Peyer's patch (tissue), 4 donors: ENCODE measurements at regions not wholly inside any gene's neighbourhood (a gene's known extent, or its start where the extent isn't known, plus 50 kb on each side); places are given as distances from the start of the nearest gene placed in this dataset.

ENCODE experiments used
- DNase-seq, 3 donors: peaks; one replicate each; pipeline ENCODE4 v3.0.0-alpha.2; 2017 to 2019
- H3K27ac ChIP-seq, 4 donors: fragments of 200-600 bp; sonication (generic); one replicate each; pipeline ENCODE4 v1.5.1; 2016 to 2019
- H3K27me3 ChIP-seq, 2 donors: fragments of 200-600 bp; sonication (generic); one replicate each; pipeline ENCODE4 v1.5.1; 2019
- H3K36me3 ChIP-seq, 3 donors: fragments of 200-600 bp; sonication (generic); one replicate each; pipeline ENCODE4 v1.5.1; 2016 to 2019
- H3K4me1 ChIP-seq, 4 donors: fragments of 200-600 bp; sonication (generic); one replicate each; pipeline ENCODE4 v1.5.1; 2016 to 2019
- H3K4me3 ChIP-seq, 4 donors: fragments of 200-600 bp; sonication (generic); 1 replicate in 3 of 4; 2 replicates in 1 of 4; pipeline ENCODE4 v1.5.1; 2016 to 2019; ENCODE audit warnings: mild to moderate bottlenecking in 1 of 4
- H3K9me3 ChIP-seq, 4 donors: fragments of 200-600 bp; sonication (generic); one replicate each; pipeline ENCODE4 v1.5.1; 2016 to 2019; ENCODE audit warnings: mild to moderate bottlenecking in 1 of 4
- POLR2A ChIP-seq, 2 donors: fragments of 450-650 bp; IDR thresholded peaks; one replicate each; pipeline ENCODE4 v1.5.1; 2017; ENCODE audit warnings: antibody characterized with exemption in 2 of 2, mild to moderate bottlenecking in 2 of 2, moderate library complexity in 2 of 2
- TF ChIP-seq, protein P1 (sequence below), 6 experiments: fragments of 450-650 bp in 4 of 6; fragments of 200-600 bp in 2 of 6; sonication (generic) in 1 of 6; IDR thresholded peaks; one replicate each; pipeline ENCODE4 v1.5.1; 2017 to 2019; ENCODE audit warnings: antibody characterized with exemption in 6 of 6, mild to moderate bottlenecking in 3 of 6, moderate library complexity in 1 of 6

DNA sequence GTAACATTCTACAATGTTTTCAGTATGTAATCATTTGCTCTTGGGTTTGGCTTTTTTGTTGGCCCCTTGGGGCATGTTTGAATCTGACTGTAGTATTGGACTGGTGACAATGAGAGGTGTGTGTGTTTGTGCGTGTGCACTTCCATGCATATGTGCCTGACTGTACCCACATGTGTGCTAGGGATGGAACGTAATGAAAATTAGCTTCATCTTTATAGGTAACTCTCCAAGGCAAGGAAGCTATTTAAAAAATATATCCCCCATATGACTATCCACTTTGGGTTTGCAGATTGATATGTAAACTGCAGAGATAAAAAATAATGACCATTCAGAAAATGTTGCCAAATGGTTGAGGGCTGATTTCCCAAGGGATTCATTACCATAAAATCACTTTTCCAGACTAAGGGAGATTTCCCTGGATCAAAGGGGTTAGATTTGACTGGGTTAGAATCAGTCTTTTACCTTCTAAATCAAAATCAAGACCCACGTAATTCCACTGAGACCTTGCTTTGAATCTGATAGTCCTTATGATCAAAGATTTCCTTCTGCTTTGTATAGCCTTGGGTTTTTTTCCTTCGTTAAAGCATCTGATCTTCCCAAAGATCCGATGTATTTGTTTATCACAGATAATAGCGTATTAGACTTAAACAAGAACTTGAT, 189.7 kb downstream of the CENPF start:
- Histone ChIP-seq H3K36me3 (no peaks in the 10 kb centered on the region), H3K27me3 (no peaks in the 10 kb centered on the region), H3K27ac (no peak overlapping the region), H3K4me3 (no peak overlapping the region), H3K4me1 (no peaks in the 10 kb centered on the region), H3K9me3 (no peaks in the 10 kb centered on the region)
- TF ChIP-seq, protein P1, sequence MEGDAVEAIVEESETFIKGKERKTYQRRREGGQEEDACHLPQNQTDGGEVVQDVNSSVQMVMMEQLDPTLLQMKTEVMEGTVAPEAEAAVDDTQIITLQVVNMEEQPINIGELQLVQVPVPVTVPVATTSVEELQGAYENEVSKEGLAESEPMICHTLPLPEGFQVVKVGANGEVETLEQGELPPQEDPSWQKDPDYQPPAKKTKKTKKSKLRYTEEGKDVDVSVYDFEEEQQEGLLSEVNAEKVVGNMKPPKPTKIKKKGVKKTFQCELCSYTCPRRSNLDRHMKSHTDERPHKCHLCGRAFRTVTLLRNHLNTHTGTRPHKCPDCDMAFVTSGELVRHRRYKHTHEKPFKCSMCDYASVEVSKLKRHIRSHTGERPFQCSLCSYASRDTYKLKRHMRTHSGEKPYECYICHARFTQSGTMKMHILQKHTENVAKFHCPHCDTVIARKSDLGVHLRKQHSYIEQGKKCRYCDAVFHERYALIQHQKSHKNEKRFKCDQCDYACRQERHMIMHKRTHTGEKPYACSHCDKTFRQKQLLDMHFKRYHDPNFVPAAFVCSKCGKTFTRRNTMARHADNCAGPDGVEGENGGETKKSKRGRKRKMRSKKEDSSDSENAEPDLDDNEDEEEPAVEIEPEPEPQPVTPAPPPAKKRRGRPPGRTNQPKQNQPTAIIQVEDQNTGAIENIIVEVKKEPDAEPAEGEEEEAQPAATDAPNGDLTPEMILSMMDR (IDR thresholded peaks at IDR 0.05), result no peak
- no peak for TF ChIP-seq POLR2A (IDR thresholded peaks at IDR 0.05)
- no peak for DNase-seq

DNA sequence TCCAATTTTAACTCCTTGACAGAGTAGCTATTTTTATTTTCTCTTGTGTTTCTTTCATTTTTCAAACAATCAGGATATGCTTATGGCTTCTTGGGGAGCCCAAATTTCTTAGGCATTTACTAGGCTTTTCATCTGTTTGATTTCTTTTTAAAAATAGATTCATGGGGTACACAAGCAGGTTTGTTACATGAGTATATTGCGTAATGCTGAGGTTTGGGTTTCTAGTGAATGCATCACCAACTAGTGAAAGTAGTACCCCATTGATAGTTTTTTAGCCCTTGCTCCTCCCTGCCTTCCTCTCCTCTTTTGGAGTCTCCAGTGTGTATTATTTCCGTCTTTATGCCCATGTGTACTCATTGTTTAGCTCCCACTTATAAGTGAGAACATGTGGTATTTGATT, 190.7 kb downstream of the CENPF start:
- H3K36me3 ChIP-seq, result no peaks in the 10 kb centered on the region
- H3K27me3 ChIP-seq, result no peaks in the 10 kb centered on the region
- H3K27ac ChIP-seq, result no peak overlapping the region
- H3K9me3 ChIP-seq, result no peaks in the 10 kb centered on the region
- H3K4me1 ChIP-seq, result no peaks in the 10 kb centered on the region
- TF ChIP-seq, protein P1 (IDR thresholded peaks at IDR 0.05), result no peak
- no peak for TF ChIP-seq POLR2A (IDR thresholded peaks at IDR 0.05)
- no peak overlapping the region for H3K4me3 ChIP-seq
- no peak for DNase-seq

DNA sequence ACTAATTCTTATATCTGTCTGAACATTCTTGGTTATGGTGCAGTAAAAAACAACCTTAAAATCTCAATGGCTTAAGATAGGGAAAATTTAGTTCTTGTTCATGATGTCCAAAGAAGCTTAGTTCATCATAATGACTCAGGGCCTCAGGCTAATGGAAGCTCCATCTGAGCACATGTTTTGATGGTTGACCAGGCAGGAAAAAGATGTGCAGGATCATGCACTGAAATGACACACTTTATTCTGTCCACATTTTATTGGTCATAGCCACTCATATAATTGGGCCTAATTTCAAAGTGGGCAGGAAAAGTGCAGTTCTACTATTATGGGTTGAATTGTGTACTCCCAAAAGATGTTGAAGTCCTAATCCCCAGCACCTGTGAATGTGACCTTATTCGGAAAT, 198.2 kb downstream of the CENPF start:
- Histone ChIP-seq H3K9me3 (peaks cover 0 to 3% (median 0%) of the 10 kb centered on the region in 4 donors), H3K36me3 (no peaks in the 10 kb centered on the region), H3K4me3 (no peak overlapping the region), H3K27ac (no peak overlapping the region), H3K27me3 (no peaks in the 10 kb centered on the region), H3K4me1 (no peaks in the 10 kb centered on the region)
- DNase-seq, result no peak
- TF ChIP-seq POLR2A (IDR thresholded peaks at IDR 0.05), result no peak
- TF ChIP-seq, protein P1 (IDR thresholded peaks at IDR 0.05), result no peak

DNA sequence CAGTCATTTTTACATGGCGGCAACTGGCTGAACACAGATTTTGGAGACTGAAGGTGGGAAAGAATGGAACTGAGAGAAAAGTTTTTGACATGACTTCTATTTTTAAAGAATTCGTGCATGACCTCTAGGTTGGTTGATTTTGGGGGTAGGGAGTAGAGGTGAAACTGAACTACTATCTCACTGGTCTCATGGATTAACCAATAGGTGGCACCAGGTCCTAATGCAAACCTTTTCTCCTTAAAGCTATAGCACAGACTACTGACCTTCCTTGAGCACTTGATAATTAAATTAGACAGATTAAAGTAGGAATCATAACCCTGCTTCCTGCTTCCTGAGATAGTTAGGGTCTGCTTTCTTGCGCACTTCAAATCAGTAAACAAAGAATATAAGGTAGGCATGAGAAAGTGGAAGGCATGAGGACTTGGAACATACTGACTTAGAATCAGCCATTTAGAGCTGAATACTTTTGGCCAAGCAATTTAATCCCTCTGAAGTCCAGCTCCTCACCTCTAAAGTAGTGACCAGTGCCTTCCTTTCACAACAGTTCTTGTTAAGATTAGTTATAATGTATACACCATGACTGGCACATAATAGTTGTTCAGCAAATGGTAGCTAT, 206.0 kb downstream of the CENPF start:
- Histone ChIP-seq H3K4me3 (no peak overlapping the region), H3K4me1 (no peaks in the 10 kb centered on the region), H3K27me3 (no peaks in the 10 kb centered on the region), H3K36me3 (no peaks in the 10 kb centered on the region), H3K27ac (no peak overlapping the region), H3K9me3 (peaks cover 0 to 3% (median 0%) of the 10 kb centered on the region in 4 donors)
- TF ChIP-seq, protein P1 (IDR thresholded peaks at IDR 0.05), result no peak
- TF ChIP-seq POLR2A (IDR thresholded peaks at IDR 0.05), result no peak
- no peak for DNase-seq

DNA sequence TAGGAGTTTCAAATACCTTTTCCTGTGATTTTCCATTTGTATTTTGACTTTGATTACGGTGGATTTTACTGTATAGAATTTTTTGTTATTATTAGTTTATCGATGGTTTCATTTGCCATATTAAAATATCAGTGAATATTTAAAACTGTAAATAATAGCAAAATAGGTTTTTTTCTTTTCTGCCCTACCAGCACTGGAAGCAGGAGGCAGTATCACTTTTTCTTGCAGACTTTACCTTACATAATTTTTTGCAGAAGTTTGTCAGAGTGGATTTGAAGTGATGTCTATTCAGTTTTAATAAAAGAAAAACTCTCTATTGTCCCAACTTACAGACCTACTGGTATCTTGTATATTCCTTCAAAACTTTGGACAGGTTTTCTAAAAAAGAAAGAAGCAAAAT, 213.6 kb downstream of the CENPF start:
- Histone ChIP-seq H3K36me3 (no peaks in the 10 kb centered on the region), H3K27ac (no peak overlapping the region), H3K27me3 (no peaks in the 10 kb centered on the region), H3K4me3 (no peak overlapping the region), H3K9me3 (no peaks in the 10 kb centered on the region), H3K4me1 (no peaks in the 10 kb centered on the region)
- TF ChIP-seq POLR2A (IDR thresholded peaks at IDR 0.05), result no peak
- TF ChIP-seq, protein P1 (IDR thresholded peaks at IDR 0.05), result no peak
- DNase-seq, result no peak
